ENCODE measurements at regions not wholly inside any gene's neighbourhood (a gene's known extent, or its start where the extent isn't known, plus 50 kb on each side); places are given as distances from the start of the nearest gene placed in this dataset.

GRCh38 chr12:90128526-90128925 lies 419.9 kb upstream of the ATP2B1 start:
- TF ChIP-seq, protein P1, sequence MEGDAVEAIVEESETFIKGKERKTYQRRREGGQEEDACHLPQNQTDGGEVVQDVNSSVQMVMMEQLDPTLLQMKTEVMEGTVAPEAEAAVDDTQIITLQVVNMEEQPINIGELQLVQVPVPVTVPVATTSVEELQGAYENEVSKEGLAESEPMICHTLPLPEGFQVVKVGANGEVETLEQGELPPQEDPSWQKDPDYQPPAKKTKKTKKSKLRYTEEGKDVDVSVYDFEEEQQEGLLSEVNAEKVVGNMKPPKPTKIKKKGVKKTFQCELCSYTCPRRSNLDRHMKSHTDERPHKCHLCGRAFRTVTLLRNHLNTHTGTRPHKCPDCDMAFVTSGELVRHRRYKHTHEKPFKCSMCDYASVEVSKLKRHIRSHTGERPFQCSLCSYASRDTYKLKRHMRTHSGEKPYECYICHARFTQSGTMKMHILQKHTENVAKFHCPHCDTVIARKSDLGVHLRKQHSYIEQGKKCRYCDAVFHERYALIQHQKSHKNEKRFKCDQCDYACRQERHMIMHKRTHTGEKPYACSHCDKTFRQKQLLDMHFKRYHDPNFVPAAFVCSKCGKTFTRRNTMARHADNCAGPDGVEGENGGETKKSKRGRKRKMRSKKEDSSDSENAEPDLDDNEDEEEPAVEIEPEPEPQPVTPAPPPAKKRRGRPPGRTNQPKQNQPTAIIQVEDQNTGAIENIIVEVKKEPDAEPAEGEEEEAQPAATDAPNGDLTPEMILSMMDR (IDR thresholded peaks at IDR 0.05; ENCODE audit: insufficient read depth, low read depth, low read length): no peak
- TF ChIP-seq EZH2 (IDR thresholded peaks at IDR 0.05; ENCODE audit: insufficient read depth, low read length): no peak
